ENCODE measurements at regions not wholly inside any gene's neighbourhood (a gene's known extent, or its start where the extent isn't known, plus 50 kb on each side); places are given as distances from the start of the nearest gene placed in this dataset.

GRCh38 chr1:219555806-219556205 lies 57.1 kb downstream of the ZC3H11B start:
- TF ChIP-seq POLR2A (IDR thresholded peaks at IDR 0.05) (no peak), CTCF (IDR thresholded peaks at IDR 0.05 in 4 of 5, conservative IDR thresholded peaks at IDR 0.05 in 1 of 5) (no peak)
